K562 (cell line): ENCODE measurements at regions not wholly inside any gene's neighbourhood (a gene's known extent, or its start where the extent isn't known, plus 50 kb on each side); places are given as distances from the start of the nearest gene placed in this dataset.

ENCODE experiments used
- ATAC-seq: fragments of 200-7000 bp; cut with Tn5 transposase; 3 replicates; pipeline ENCODE4 v1.9.1; 2020; ENCODE audit warnings: moderate library complexity
- BruUV-seq: library from RNA; stranded (reverse); fragments of 400-500 nt; replicated peaks from 2 replicates; lab custom pipeline; 2021; lab: Mats Ljungman, UMichigan
- CTCF ChIA-PET: fragments of 300-600 bp; formaldehyde crosslinking; extraction: SDS; loops from one replicate; lab custom pipeline; 2021; ENCODE audit warnings: low intra/inter-chr PET ratio; lab: Yijun Ruan, JAX
- POLR2A ChIA-PET: fragments of 300-600, 350-650 bp; sonication (Branson Sonifier 250); formaldehyde crosslinking; extraction: SDS; loops from one replicate; lab custom pipeline; 2021; ENCODE audit warnings: antibody characterized with exemption, inconsistent platforms; lab: Yijun Ruan, JAX
- DNase-seq, 4 experiments: peaks; one replicate each; pipeline versions ENCODE4 v3.0.0 to v3.0.0-alpha.2; 2011 to 2018; ENCODE audit warnings: low spot score in 3 of 4, mixed read lengths in 3 of 4; ENCODE audit errors: extremely low read depth in 1 of 4
- FAIRE-seq: peaks from 2 replicates; lab custom pipeline; 2011; peaks lifted over from hg19 to GRCh38; lab: Jason Lieb, UNC
- H2AFZ ChIP-seq: 2 replicates; pipeline ENCODE4 v1.6.0; 2011; ENCODE audit warnings: low read depth, low read length, control low read depth, inconsistent platforms
- H3K27ac ChIP-seq: fragments of 200-600 bp; 3 replicates; pipeline ENCODE4 v1.8.0; 2011; ENCODE audit warnings: low read depth, mild to moderate bottlenecking, control low read depth, inconsistent platforms, low read length, moderate library complexity, mixed read lengths; ENCODE audit errors: extremely low read depth
- H3K27me3 ChIP-seq, 2 experiments: fragments of 300-600 bp in 1 of 2; 2 replicates in 1 of 2; 3 replicates in 1 of 2; pipeline versions ENCODE4 v1.6.0 to v1.8.0; 2011; ENCODE audit warnings: inconsistent platforms in 2 of 2, low read length in 2 of 2, mild to moderate bottlenecking in 1 of 2, mixed read lengths in 1 of 2, moderate library complexity in 1 of 2; ENCODE audit not compliant: control insufficient read depth in 2 of 2, insufficient read depth in 2 of 2
- H3K36me3 ChIP-seq: fragments of 300-600 bp; 3 replicates; pipeline ENCODE4 v1.8.0; 2011; ENCODE audit warnings: mild to moderate bottlenecking, low read length, inconsistent platforms; ENCODE audit not compliant: control insufficient read depth, insufficient read depth
- H3K4me1 ChIP-seq, 2 experiments: fragments of 200-600 bp in 1 of 2; replicated peaks in 1 of 2; 2 replicates in 1 of 2; 3 replicates in 1 of 2; pipeline versions ENCODE4 v1.5.1 to v1.8.0; 2011; ENCODE audit warnings: inconsistent platforms in 2 of 2, low read length in 2 of 2, mild to moderate bottlenecking in 1 of 2, mixed read lengths in 1 of 2, moderate library complexity in 1 of 2; ENCODE audit not compliant: control insufficient read depth in 2 of 2, insufficient read depth in 2 of 2
- H3K4me2 ChIP-seq: 2 replicates; pipeline ENCODE4 v1.6.1; 2011; ENCODE audit warnings: low read length, control low read depth, inconsistent platforms, mixed read lengths; ENCODE audit not compliant: insufficient read depth
- H3K4me3 ChIP-seq: fragments of 200-600 bp; sonication (generic), shearing (Covaris generic); 2 replicates; pipeline ENCODE4 v1.5.1; 2016; ENCODE audit warnings: control low read depth, inconsistent platforms
- H3K79me2 ChIP-seq: fragments of 200-600 bp; 3 replicates; pipeline ENCODE4 v1.8.0; 2011; ENCODE audit warnings: low read length, inconsistent platforms; ENCODE audit not compliant: control insufficient read depth, insufficient read depth
- H3K9ac ChIP-seq, 2 experiments: 2 replicates each; pipeline versions ENCODE4 v1.6.0 to v1.6.1; 2011; ENCODE audit warnings: low read depth in 2 of 2, low read length in 2 of 2, control low read depth in 1 of 2, inconsistent platforms in 1 of 2, mild to moderate bottlenecking in 1 of 2, mixed read lengths in 1 of 2; ENCODE audit not compliant: insufficient read depth in 1 of 2
- H3K9me1 ChIP-seq: one replicate; pipeline ENCODE4 v1.6.0; 2011; ENCODE audit warnings: inconsistent platforms, mild to moderate bottlenecking, low read length, moderate library complexity; ENCODE audit not compliant: control insufficient read depth, insufficient read depth
- H3K9me3 ChIP-seq: replicated peaks from 2 replicates; pipeline ENCODE4 v1.5.1; 2011; ENCODE audit warnings: low read depth, low read length, inconsistent platforms; ENCODE audit not compliant: control insufficient read depth, insufficient read depth
- H4K20me1 ChIP-seq: replicated peaks from 2 replicates; pipeline ENCODE4 v1.6.1; 2011; ENCODE audit warnings: low read length, inconsistent platforms, mixed read lengths; ENCODE audit not compliant: control insufficient read depth, insufficient read depth
- BACH1 ChIP-seq: fragments of 200-800 bp; sonication (Bioruptor generic); IDR thresholded peaks from 2 replicates; pipeline ENCODE4 v1.6.1; 2016; ENCODE audit warnings: missing genetic modification characterization, missing compliant biosample characterization
- CEBPB ChIP-seq: fragments of 450-650 bp; IDR thresholded peaks from 2 replicates; pipeline ENCODE4 v1.6.1; 2016; ENCODE audit warnings: missing genetic modification characterization, missing compliant biosample characterization
- CEBPZ ChIP-seq: fragments of 150-350 bp; IDR thresholded peaks from 2 replicates; pipeline ENCODE4 v1.6.1; 2014; ENCODE audit warnings: low read depth, mild to moderate bottlenecking, low read length, borderline replicate concordance
- KLF6 ChIP-seq: fragments of 250-450 bp; sonication (Bioruptor Pico); IDR thresholded peaks from 2 replicates; pipeline ENCODE4 v1.4.0; 2020; ENCODE audit warnings: mild to moderate bottlenecking, moderate library complexity, borderline replicate concordance
- MXI1 ChIP-seq: IDR thresholded peaks from 2 replicates; pipeline ENCODE4 v1.6.1; 2011; ENCODE audit warnings: low read depth, mild to moderate bottlenecking, improper control_type of control experiment, low read length
- PBX2 ChIP-seq, 2 experiments: IDR thresholded peaks in 1 of 2; conservative IDR thresholded peaks in 1 of 2; 2 replicates each; pipeline ENCODE4 v1.6.1; 2016; ENCODE audit warnings: low read depth in 2 of 2, mild to moderate bottlenecking in 1 of 2, missing compliant biosample characterization in 1 of 2, missing genetic modification characterization in 1 of 2, moderate library complexity in 1 of 2
- ZKSCAN8 ChIP-seq: fragments of 200-800 bp; sonication (Bioruptor generic); IDR thresholded peaks from 2 replicates; pipeline ENCODE4 v1.6.1; 2016; ENCODE audit warnings: missing genetic modification characterization, missing compliant biosample characterization
- ZNF23 ChIP-seq: fragments of 250-450 bp; sonication (Bioruptor Pico); IDR thresholded peaks from 2 replicates; pipeline ENCODE4 v1.4.0; 2020; ENCODE audit warnings: mild to moderate bottlenecking
- WGBS: fragments of 100-300 bp; shearing (Covaris generic); methylation state at CpG from one replicate; pipeline ENCODE4 v1.1.6; 2016; ENCODE audit warnings: low coverage, mixed read lengths; ENCODE audit not compliant: insufficient coverage; ENCODE audit errors: missing lambda C conversion rate; 5-methylcytosine and 5-hydroxymethylcytosine counted together
- in situ Hi-C: fragments of 300-500 bp; cut with MboI; formaldehyde crosslinking; loops from 4 replicates; pipeline ENCODE4 v1.15.0; 2018; ENCODE audit warnings: inconsistent platforms, mixed read lengths
- intact Hi-C: fragments of 100-400 bp; cut with micrococcal nuclease; formaldehyde crosslinking; loops from 2 replicates; pipeline ENCODE4 v1.14.2; 2022
- TF ChIP-seq, protein P1 (sequence below): fragments of 450-650 bp; IDR thresholded peaks from one replicate; pipeline ENCODE4 v1.6.1; 2018; ENCODE audit warnings: mild to moderate bottlenecking, moderate library complexity; ENCODE audit not compliant: partially characterized antibody

- no peak overlapping the region for H3K4me2 ChIP-seq
- H3K4me1 ChIP-seq: no peaks in the 10 kb centered on the region
- no peaks in the 10 kb centered on the region for H3K9me3 ChIP-seq
- intact Hi-C loops (no loop called here), in situ Hi-C loops (no loop called here)
- H3K4me3 ChIP-seq: no peak overlapping the region
- under 1% methylated on average over 7 of the region's 7 CpGs for WGBS
- ChIA-PET CTCF (no interaction called here), POLR2A (no interaction called here)
- no peaks in the 10 kb centered on the region for H3K9me1 ChIP-seq
- no peaks in the 10 kb centered on the region for H3K27me3 ChIP-seq
- H3K27ac ChIP-seq: no peak overlapping the region
- no peaks in the 10 kb centered on the region for H3K36me3 ChIP-seq
- no peak overlapping the region for H3K9ac ChIP-seq
- no peaks in the 10 kb centered on the region for H4K20me1 ChIP-seq
- no peak for ATAC-seq
- H2AFZ ChIP-seq: no peak overlapping the region
- H3K79me2 ChIP-seq: no peaks in the 10 kb centered on the region
- no peak for DNase-seq
- no TSS peak for BruUV-seq
- TF ChIP-seq ZKSCAN8 (CRISPR knock-in tag) (no peak), PBX2 (CRISPR knock-in tag; IDR thresholded peaks at IDR 0.05; ENCODE audit: low read depth) (no peak), PBX2 (tag; conservative IDR thresholded peaks at IDR 0.05; ENCODE audit: low read depth) (peak; percentile 37; the same call in 1 of the 2 replicates)
- no peak for FAIRE-seq
These were observed 162.5 kb upstream of the MALRD1 start for GRCh38 chr10:18886102-18886501.

GRCh38 chr10:18906636-18907035, 142.0 kb upstream of the MALRD1 start:
- no peak overlapping the region for H3K4me3 ChIP-seq
- H3K36me3 ChIP-seq: no peaks in the 10 kb centered on the region
- CTCF ChIA-PET: no interaction called here
- H3K9ac ChIP-seq: no peak overlapping the region
- intact Hi-C loops (no loop called here), in situ Hi-C loops (no loop called here)
- no peak overlapping the region for H3K27ac ChIP-seq
- no peaks in the 10 kb centered on the region for H3K79me2 ChIP-seq
- H3K9me3 ChIP-seq: no peaks in the 10 kb centered on the region
- no peaks in the 10 kb centered on the region for H3K9me1 ChIP-seq
- no peak overlapping the region for H3K4me2 ChIP-seq
- FAIRE-seq (no peak), ATAC-seq (no peak), DNase-seq (no peak)
- H2AFZ ChIP-seq: no peak overlapping the region
- no peaks in the 10 kb centered on the region for H3K27me3 ChIP-seq
- no TSS peak for BruUV-seq
- H4K20me1 ChIP-seq: no peaks in the 10 kb centered on the region
- no peaks in the 10 kb centered on the region for H3K4me1 ChIP-seq
- POLR2A ChIA-PET: no interaction called here
- TF ChIP-seq ZNF23 (CRISPR knock-in tag) (no peak), BACH1 (tag) (no peak), CEBPB (tag) (no peak), MXI1 (no peak), CEBPZ (no peak), KLF6 (CRISPR knock-in tag) (no peak)
- TF ChIP-seq, protein P1, sequence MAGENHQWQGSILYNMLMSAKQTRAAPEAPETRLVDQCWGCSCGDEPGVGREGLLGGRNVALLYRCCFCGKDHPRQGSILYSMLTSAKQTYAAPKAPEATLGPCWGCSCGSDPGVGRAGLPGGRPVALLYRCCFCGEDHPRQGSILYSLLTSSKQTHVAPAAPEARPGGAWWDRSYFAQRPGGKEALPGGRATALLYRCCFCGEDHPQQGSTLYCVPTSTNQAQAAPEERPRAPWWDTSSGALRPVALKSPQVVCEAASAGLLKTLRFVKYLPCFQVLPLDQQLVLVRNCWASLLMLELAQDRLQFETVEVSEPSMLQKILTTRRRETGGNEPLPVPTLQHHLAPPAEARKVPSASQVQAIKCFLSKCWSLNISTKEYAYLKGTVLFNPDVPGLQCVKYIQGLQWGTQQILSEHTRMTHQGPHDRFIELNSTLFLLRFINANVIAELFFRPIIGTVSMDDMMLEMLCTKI: no peak
